ENCODE measurements at regions not wholly inside any gene's neighbourhood (a gene's known extent, or its start where the extent isn't known, plus 50 kb on each side); places are given as distances from the start of the nearest gene placed in this dataset.
"Not testable (repeated sequence)": the region's sequence is repeated elsewhere in the genome, so short reads cannot be mapped to it uniquely, and the experiment has no call there.

DNA sequence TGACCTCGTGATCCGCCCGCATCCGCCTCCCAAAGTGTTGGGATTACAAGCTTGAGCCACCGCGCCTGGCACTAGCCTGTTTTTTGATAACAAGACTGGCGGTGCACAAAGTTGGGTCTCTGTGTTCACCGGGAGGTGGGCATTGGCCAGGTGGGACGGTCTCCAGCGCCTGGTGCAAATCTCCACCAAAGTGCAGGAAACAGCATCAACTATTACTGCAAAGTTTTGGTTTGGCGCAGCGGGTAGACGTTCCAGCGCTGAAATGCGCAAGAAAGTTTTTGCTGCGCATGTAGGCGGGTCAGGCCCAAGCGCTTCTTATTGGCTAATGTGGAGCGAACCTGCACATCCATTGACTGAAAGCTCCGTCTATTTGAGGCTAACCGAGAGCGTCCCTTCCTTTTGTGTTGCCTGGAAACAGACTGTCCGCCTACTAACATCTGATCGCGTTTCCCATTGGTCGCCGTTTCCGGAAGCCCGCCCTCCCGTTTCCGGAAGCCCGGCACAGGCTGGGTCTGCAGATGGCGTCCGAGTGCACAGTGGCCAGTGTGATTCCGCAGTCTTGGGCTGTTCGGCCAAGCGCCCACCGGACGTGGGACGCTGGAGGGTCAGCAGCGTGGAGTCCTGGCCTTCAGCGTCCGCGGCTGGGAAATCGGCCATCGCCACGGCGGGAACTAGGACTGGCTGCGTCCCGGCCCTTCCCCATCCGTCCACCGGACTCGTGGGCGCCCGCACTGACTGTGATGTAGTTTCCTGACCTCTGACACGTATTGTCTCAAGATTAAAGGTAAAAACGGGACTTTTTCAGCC lies 53.3 kb upstream of the ZNF527 start:
- TF ChIP-seq, protein P1, sequence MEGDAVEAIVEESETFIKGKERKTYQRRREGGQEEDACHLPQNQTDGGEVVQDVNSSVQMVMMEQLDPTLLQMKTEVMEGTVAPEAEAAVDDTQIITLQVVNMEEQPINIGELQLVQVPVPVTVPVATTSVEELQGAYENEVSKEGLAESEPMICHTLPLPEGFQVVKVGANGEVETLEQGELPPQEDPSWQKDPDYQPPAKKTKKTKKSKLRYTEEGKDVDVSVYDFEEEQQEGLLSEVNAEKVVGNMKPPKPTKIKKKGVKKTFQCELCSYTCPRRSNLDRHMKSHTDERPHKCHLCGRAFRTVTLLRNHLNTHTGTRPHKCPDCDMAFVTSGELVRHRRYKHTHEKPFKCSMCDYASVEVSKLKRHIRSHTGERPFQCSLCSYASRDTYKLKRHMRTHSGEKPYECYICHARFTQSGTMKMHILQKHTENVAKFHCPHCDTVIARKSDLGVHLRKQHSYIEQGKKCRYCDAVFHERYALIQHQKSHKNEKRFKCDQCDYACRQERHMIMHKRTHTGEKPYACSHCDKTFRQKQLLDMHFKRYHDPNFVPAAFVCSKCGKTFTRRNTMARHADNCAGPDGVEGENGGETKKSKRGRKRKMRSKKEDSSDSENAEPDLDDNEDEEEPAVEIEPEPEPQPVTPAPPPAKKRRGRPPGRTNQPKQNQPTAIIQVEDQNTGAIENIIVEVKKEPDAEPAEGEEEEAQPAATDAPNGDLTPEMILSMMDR (IDR thresholded peaks at IDR 0.05; ENCODE audit: low read depth, low read length): peak; percentile 54
- DNase-seq (ENCODE audit: extremely low read depth, low read depth): peak; percentile 98

DNA sequence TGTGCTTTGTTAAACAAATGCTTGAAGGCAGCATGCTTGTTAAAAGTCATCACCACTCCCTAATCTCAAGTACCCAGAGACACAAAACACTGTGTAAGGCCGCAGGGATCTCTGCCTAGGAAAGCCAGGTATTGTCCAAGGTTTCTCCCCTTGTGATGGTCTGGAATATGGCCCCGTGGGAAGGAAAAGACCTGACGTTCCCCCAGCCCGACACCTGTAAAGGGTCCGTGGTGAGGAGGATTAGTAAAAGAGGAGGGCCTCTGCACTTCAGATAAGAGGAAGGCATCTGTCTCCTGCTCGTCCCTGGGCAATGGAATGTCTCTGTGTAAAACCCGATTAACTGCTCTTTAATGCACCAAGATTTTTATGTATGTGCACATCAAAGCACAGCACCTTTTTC lies 49.9 kb upstream of the ZNF527 start:
- DNase-seq (ENCODE audit: extremely low read depth, low read depth): not testable (repeated sequence)
